ENCODE measurements at regions not wholly inside any gene's neighbourhood (a gene's known extent, or its start where the extent isn't known, plus 50 kb on each side); places are given as distances from the start of the nearest gene placed in this dataset.
"Not testable (repeated sequence)": the region's sequence is repeated elsewhere in the genome, so short reads cannot be mapped to it uniquely, and the experiment has no call there.

- DNase-seq: no peak
These were observed 87.8 kb downstream of the PRR15 start for GRCh38 chr7:29651477-29651876.

GRCh38 chr7:29652556-29652955 is 88.9 kb downstream of the PRR15 start:
- no peak for DNase-seq

- not testable (repeated sequence) for DNase-seq
These were observed 90.7 kb downstream of the PRR15 start for GRCh38 chr7:29654340-29654739.

GRCh38 chr7:29657288-29657687 is 93.7 kb downstream of the PRR15 start:
- DNase-seq: no peak

GRCh38 chr7:29657856-29658255 is 94.2 kb downstream of the PRR15 start:
- DNase-seq: no peak

- not testable (repeated sequence) for DNase-seq
These were observed 95.6 kb downstream of the PRR15 start for GRCh38 chr7:29659213-29659612.

- not testable (repeated sequence) for DNase-seq
These were observed 99.3 kb downstream of the PRR15 start for GRCh38 chr7:29662899-29663298.

GRCh38 chr7:29664999-29665398 is 101.4 kb downstream of the PRR15 start:
- not testable (repeated sequence) for DNase-seq

GRCh38 chr7:29667096-29667669 is 103.5 kb downstream of the PRR15 start:
- not testable (repeated sequence) for DNase-seq

- not testable (repeated sequence) for DNase-seq
These were observed 107.7 kb downstream of the PRR15 start for GRCh38 chr7:29671286-29671685.

GRCh38 chr7:29673635-29674034 is 110.0 kb downstream of the PRR15 start:
- DNase-seq: not testable (repeated sequence)

GRCh38 chr7:29674626-29675025 is 111.0 kb downstream of the PRR15 start:
- DNase-seq: not testable (repeated sequence)

GRCh38 chr7:29677254-29677653 is 113.6 kb downstream of the PRR15 start:
- DNase-seq: not testable (repeated sequence)

- DNase-seq: not testable (repeated sequence)
These were observed 116.3 kb downstream of the PRR15 start for GRCh38 chr7:29679963-29680362.

GRCh38 chr7:29680601-29681000 is 117.0 kb downstream of the PRR15 start:
- not testable (repeated sequence) for DNase-seq

- not testable (repeated sequence) for DNase-seq
These were observed 120.6 kb downstream of the PRR15 start for GRCh38 chr7:29684151-29684786.

GRCh38 chr7:29684787-29685650 is 121.3 kb upstream of the WIPF3 start:
- peak; percentile 42 for DNase-seq

- DNase-seq: not testable (repeated sequence)
These were observed 120.5 kb upstream of the WIPF3 start for GRCh38 chr7:29685651-29686271.

GRCh38 chr7:29690510-29690909 is 115.8 kb upstream of the WIPF3 start:
- DNase-seq: not testable (repeated sequence)

GRCh38 chr7:29696402-29696801 is 109.9 kb upstream of the WIPF3 start:
- not testable (repeated sequence) for DNase-seq

GRCh38 chr7:29699723-29700122 is 106.6 kb upstream of the WIPF3 start:
- DNase-seq: not testable (repeated sequence)

GRCh38 chr7:29701540-29701939 is 104.8 kb upstream of the WIPF3 start:
- DNase-seq: not testable (repeated sequence)

- DNase-seq: not testable (repeated sequence)
These were observed 102.5 kb upstream of the WIPF3 start for GRCh38 chr7:29703830-29704229.

Measured in DMS79 (cell line).